ENCODE measurements at regions not wholly inside any gene's neighbourhood (a gene's known extent, or its start where the extent isn't known, plus 50 kb on each side); places are given as distances from the start of the nearest gene placed in this dataset.

DNA sequence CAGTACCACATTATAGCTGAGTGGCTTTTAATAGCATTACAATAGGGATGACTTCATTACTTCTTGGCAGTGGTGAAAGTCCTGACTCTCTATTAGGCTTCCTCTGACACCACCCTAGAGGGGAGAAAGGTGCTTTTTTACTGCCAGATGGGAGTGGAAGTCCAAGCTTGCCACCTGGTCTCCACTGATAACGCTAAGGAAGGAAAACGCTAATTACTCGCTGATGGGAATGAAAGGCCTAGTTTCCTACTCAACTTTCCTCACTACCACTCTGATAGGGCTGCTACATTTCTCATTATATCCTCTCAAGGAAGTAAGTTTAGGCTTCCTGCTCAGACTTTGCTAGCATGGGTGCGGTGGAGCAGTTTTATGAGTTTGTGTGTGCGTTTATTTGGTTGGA is 62.3 kb upstream of the PAGE3 start:
- TF ChIP-seq CTCF (IDR thresholded peaks at IDR 0.05 in 2 of 3, conservative IDR thresholded peaks at IDR 0.05 in 1 of 3; ENCODE audit: borderline replicate concordance in 1 of 3, insufficient read depth in 1 of 3, low read depth in 2 of 3, low read length in 2 of 3) (no peak), POLR2AphosphoS5 (IDR thresholded peaks at IDR 0.05; ENCODE audit: low read depth, low read length) (no peak), POLR2A (IDR thresholded peaks at IDR 0.05; ENCODE audit: borderline replicate concordance, extremely low read depth, insufficient read depth, insufficient read length) (no peak)

Data from HCT116 (cell line).